GM18517 (cell line): ENCODE measurements at regions not wholly inside any gene's neighbourhood (a gene's known extent, or its start where the extent isn't known, plus 50 kb on each side); places are given as distances from the start of the nearest gene placed in this dataset.

Source experiments
- ATAC-seq: cut with Tn5 transposase; IDR thresholded peaks from one replicate; pipeline ENCODE4 v1.9.1; 2021; ENCODE audit warnings: mild to moderate bottlenecking, moderate library complexity; ENCODE audit not compliant: unreplicated experiment

GRCh38 chr18:73748731-73749130 lies 398.9 kb downstream of the FBXO15 start:
- ATAC-seq = no peak

DNA sequence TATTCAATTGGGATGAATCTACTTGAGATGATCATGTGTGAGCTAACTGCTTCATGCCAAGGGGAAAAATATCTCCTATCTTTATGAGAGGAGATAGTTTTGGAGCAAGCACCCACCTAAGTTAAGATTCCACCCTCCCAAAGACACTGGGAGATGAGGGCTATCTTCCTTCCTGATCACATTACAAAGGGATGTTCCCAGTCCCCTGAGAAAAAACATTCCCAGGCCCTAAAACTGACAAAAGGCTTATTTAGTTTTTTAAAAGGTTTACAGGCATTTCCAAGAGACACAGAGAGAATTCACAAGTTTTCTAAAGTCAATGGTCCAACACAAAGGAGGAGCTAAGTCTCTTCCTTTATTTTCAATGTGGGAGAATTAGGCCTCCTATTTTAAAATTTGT lies 401.5 kb downstream of the FBXO15 start:
- ATAC-seq = no peak

GRCh38 chr18:73742957-73743356 lies 404.7 kb downstream of the FBXO15 start:
- ATAC-seq = no peak

DNA sequence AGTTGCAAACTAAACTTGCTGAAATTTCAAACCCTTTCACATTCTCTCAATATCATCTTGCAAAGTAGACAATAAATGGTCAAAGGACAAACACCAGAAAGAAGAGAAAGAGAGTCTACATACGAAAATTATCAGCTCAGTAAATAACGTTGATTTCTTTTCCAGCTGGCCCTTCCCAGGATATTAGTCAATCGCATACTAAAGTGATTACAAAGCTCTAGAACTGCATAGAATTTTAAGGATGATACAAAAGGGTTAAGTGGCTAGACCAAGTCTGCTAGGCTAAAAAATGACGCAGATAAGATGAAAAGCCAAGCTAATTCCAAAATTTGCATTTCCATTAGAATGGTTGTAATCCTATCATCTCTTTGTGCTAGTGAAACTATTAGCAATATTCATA lies 405.7 kb downstream of the FBXO15 start:
- ATAC-seq = no peak

DNA sequence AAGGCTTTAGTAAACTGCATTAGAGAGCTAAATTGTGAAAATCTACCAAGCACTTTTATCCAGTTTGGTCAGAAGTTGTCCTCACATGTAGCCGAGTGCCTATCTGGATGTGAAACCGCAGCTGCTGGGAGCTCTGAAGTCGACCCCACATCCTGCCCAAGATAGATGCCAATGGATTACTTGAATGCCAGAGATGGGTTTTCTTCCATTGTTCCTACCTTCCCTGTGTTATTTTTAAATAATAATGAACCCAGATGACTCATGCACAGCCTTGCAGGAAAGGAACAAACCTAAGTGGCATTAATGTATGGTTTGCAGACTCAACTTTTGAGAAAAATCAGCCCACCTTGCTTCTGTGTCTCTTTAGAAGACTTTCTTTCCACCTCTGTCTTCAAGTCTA lies 408.5 kb downstream of the FBXO15 start:
- ATAC-seq = no peak

DNA sequence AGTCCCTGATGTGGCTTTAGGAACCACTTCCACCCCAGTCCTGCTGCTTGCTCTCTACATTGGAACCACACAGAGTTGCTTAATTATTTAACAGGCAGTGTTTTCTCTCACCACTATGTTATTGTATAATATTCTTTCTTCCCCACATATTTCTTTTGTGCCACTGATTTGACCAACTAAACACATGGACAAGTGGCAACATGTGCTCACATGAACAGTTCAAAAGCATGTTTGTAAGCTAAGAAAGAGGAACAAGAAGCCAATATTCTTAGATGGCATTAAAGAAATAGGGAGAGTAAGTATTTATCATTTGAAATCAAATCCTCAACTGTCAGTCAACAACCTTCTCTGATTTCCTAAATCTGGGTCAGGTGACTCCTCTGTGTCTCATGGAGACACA lies 409.6 kb downstream of the FBXO15 start:
- ATAC-seq = no peak

GRCh38 chr18:73735836-73736235 lies 411.8 kb downstream of the FBXO15 start:
- no peak for ATAC-seq

- no peak for ATAC-seq
Observed at GRCh38 chr18:73733806-73734314, 413.8 kb downstream of the FBXO15 start.

GRCh38 chr18:73733376-73733775 lies 414.3 kb downstream of the FBXO15 start:
- ATAC-seq = no peak

GRCh38 chr18:73728657-73729056 lies 419.0 kb downstream of the FBXO15 start:
- ATAC-seq = no peak

DNA sequence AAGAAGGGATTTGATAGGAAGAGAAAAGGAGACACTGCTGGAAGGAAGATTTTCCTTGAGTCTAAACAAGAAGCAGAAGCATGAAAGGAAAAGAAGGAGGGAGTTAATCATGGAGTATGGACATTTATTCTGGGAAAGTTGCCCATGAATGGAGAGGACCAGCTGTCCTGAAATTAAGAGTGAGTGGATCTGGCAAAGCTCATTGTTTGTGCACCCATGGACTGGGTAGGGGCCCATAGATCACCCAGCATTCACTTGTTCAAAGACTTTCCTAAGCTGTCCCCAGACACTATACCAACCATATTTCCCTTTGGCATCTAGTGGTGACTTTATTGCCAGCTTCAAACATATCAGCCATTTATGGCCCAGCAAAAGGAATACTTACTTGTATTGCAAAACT lies 422.7 kb downstream of the FBXO15 start:
- ATAC-seq = no peak

DNA sequence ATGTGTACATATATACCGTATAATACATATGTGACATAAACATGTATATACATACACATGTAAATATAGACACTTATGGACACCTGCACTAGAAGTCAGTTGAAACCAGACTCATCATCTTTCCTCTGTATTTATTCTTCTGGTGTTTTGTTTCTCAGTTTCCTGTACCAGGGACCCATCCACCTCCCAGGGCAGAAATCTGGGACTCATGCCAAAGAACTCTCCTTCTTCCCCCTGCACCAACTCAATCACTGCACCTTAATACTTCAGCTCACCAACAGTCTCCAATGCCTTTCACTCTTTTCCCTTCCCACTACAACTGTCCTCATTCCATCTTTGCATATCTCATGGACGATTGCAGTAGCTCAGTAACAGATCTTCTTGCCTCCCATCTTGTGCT lies 428.0 kb downstream of the FBXO15 start:
- no peak for ATAC-seq

DNA sequence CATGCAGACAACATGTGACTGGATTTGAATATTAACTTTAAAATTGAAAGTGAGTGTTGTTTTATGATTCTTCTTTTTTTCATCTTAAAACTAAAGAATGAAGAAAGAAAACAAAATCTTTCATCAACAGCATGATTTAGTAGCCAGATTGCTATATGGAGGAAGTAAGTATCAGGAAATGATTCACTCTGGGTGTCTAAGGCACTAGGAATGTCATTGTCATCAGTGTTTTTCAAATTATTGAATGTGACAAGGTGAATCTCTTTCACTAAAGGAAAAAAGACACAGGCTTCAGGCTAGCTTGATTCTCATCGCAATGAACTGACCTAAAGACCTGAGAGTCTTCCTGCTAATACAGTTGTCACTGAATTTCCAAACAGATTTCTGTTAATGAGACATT lies 430.1 kb downstream of the FBXO15 start:
- no peak for ATAC-seq

DNA sequence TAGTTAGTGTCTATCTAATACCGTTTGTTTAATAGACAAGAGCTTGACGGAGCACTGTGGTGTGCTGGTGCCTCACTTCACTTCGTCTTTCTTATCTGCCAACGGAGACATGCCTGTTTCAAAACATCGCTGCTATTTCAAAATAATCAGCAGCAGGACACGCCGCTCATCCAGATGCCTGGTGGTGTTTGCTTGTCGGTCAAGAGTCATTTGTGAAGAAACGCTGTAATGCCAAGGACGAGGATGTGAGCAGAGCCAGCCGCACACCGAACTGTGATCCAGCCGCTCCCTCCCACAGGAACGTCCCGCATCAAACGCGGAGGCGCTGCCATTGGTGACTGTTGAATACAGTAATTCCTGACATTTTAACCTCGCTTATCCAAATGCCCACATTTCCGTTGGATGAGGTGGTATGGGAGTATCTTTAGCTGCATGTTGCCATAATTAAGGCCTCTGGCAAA lies 432.4 kb downstream of the FBXO15 start:
- no peak for ATAC-seq

- ATAC-seq = no peak
Observed at GRCh38 chr18:73714466-73714865, 433.2 kb downstream of the FBXO15 start.

- no peak for ATAC-seq
Observed at GRCh38 chr18:73711256-73711655, 436.4 kb downstream of the FBXO15 start.

DNA sequence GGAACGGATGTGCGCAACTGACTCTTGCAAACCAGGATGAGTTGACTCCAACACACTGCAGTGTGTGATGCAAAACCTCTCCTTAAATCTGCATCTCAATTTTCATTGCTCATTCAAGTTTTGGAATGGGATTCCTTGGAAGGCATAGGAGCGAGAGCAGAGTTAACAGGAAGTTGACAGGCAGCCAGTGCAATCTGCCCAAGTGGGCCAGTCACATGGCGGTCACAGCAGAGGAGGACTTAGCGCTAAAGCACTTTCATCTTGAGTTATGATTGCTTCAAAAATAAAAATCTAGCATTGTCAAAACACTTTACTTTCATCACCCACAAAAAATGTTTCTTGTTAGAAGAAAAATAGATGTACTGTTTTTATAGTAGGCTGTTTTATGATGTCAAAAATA lies 439.0 kb downstream of the FBXO15 start:
- no peak for ATAC-seq

GRCh38 chr18:73707035-73707434 lies 440.6 kb downstream of the FBXO15 start:
- no peak for ATAC-seq

DNA sequence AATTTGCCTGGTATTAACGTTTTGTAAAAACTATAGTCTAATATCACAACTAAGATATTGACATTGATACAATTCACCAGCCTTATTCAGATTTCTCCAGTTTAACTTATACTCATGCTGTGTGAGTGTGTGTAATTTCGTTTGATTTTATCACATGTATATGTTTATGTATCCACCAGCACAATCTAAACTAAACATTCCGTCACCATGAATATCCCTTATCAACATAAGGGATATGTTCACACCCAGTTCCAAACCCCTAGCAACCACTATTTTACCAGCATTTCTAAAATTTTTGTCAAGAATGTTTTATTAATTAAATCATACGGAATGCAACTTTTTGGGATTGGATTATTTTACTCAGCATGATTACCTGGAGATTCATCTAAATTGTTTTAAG lies 450.3 kb downstream of the FBXO15 start:
- ATAC-seq = no peak

GRCh38 chr18:73696698-73697097 lies 450.9 kb downstream of the FBXO15 start:
- no peak for ATAC-seq

GRCh38 chr18:73696171-73696570 lies 451.5 kb downstream of the FBXO15 start:
- ATAC-seq = no peak

GRCh38 chr18:73693091-73693490 lies 454.5 kb downstream of the FBXO15 start:
- no peak for ATAC-seq

GRCh38 chr18:73691624-73692023 lies 456.0 kb downstream of the FBXO15 start:
- no peak for ATAC-seq

- no peak for ATAC-seq
Observed at GRCh38 chr18:73691118-73691517, 456.5 kb downstream of the FBXO15 start.
